SH-SY5Y (cell line): ENCODE measurements at regions not wholly inside any gene's neighbourhood (a gene's known extent, or its start where the extent isn't known, plus 50 kb on each side); places are given as distances from the start of the nearest gene placed in this dataset.

Source experiments
- GATA2 ChIP-seq: IDR thresholded peaks from 2 replicates; pipeline ENCODE4 v1.6.1; 2011; ENCODE audit warnings: mild to moderate bottlenecking, low read depth, low read length
- GATA3 ChIP-seq: IDR thresholded peaks from 2 replicates; pipeline ENCODE4 v1.6.1; 2011; ENCODE audit warnings: low read depth, mild to moderate bottlenecking, low read length, moderate library complexity

DNA sequence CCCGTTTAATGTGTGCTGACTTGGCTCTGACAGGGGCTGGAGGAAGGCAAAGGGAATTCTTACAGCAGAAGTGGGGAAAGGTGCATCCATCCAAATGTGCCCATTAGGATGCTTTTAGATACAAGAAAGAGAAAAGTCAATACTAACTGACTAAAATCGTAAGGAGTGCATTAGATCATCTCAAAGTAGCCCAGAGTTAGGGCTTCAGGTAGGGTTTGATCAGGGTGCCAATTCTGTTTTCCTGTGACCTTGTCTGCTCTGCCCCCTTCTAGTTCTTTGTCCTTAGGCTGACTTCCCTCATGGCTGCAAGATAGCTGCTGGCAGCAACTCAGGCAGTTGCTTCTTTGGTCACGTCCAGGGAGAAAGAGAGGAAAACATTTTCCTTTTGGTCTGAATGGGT, 240.8 kb downstream of the CDC5L start:
- TF ChIP-seq GATA3, result no peak
- TF ChIP-seq GATA2, result no peak
